Adrenal gland (tissue), 5 donors: ENCODE measurements at regions not wholly inside any gene's neighbourhood (a gene's known extent, or its start where the extent isn't known, plus 50 kb on each side); places are given as distances from the start of the nearest gene placed in this dataset.

Source experiments
- CTCF ChIP-seq, 6 experiments: fragments of 450-650 bp in 4 of 6; fragments of 200-600 bp in 2 of 6; sonication (generic) in 1 of 6; IDR thresholded peaks; 1 replicate in 5 of 6; 2 replicates in 1 of 6; pipeline versions ENCODE4 v1.5.1 to v1.8.0; 2016 to 2021; ENCODE audit warnings: antibody characterized with exemption in 6 of 6, mild to moderate bottlenecking in 2 of 6, moderate library complexity in 1 of 6
- POLR2A ChIP-seq, 2 donors: fragments of 450-650 bp; IDR thresholded peaks; one replicate each; pipeline ENCODE4 v1.6.1; 2017; ENCODE audit warnings: antibody characterized with exemption in 2 of 2, mild to moderate bottlenecking in 2 of 2, moderate library complexity in 1 of 2
- donor health status: DM: no; HTN: no; CAD: no.

- TF ChIP-seq CTCF (IDR thresholded peaks at IDR 0.05) (no peak), POLR2A (IDR thresholded peaks at IDR 0.05) (no peak)
Observed at GRCh38 chr14:34361504-34362011, 100.5 kb downstream of the SPTSSA start.
